HepG2 (cell line): ENCODE measurements at regions not wholly inside any gene's neighbourhood (a gene's known extent, or its start where the extent isn't known, plus 50 kb on each side); places are given as distances from the start of the nearest gene placed in this dataset.

ENCODE experiments used
- ATAC-seq: fragments of 200-7000 bp; cut with Tn5 transposase; 3 replicates; pipeline ENCODE4 v1.9.1; 2020; ENCODE audit warnings: mild to moderate bottlenecking, moderate library complexity
- BruUV-seq: library from RNA; stranded (reverse); fragments of 400-500 nt; replicated peaks from 2 replicates; lab custom pipeline; 2021; lab: Mats Ljungman, UMichigan
- CTCF ChIA-PET: fragments of 300-600 bp; formaldehyde crosslinking; extraction: SDS; loops from one replicate; lab custom pipeline; 2021; ENCODE audit warnings: low total read pairs, inconsistent platforms, low intra/inter-chr PET ratio; lab: Yijun Ruan, JAX
- POLR2A ChIA-PET: fragments of 350-600 bp; sonication (Branson Sonifier 250); formaldehyde crosslinking; loops from one replicate; lab custom pipeline; 2020; ENCODE audit warnings: antibody characterized with exemption, inconsistent platforms; lab: Yijun Ruan, JAX
- DNase-seq: peaks from one replicate; pipeline ENCODE4 v3.0.0-alpha.2; 2015; ENCODE audit warnings: low spot score
- FAIRE-seq: peaks from 3 replicates; lab custom pipeline; 2011; peaks lifted over from hg19 to GRCh38; lab: Jason Lieb, UNC
- H2AFZ ChIP-seq: one replicate; pipeline ENCODE4 v1.6.1; 2011; ENCODE audit warnings: low read length, inconsistent platforms
- H3K27ac ChIP-seq: fragments of 300-600 bp; 3 replicates; pipeline ENCODE4 v1.8.0; 2011; ENCODE audit warnings: mixed run types, mild to moderate bottlenecking, mixed read lengths, low read length, inconsistent platforms; ENCODE audit not compliant: insufficient read depth; ENCODE audit errors: extremely low read length
- H3K27me3 ChIP-seq, 2 experiments: fragments of 200-600 bp in 1 of 2; 2 replicates in 1 of 2; 3 replicates in 1 of 2; pipeline versions ENCODE4 v1.6.0 to v1.8.0; 2011; ENCODE audit warnings: low read length in 2 of 2, mild to moderate bottlenecking in 2 of 2, moderate library complexity in 2 of 2, inconsistent platforms in 1 of 2; ENCODE audit not compliant: insufficient read depth in 2 of 2, control insufficient read depth in 1 of 2
- H3K36me3 ChIP-seq, 2 experiments: fragments of 200-600 bp in 1 of 2; replicated peaks in 1 of 2; 2 replicates in 1 of 2; 3 replicates in 1 of 2; pipeline versions ENCODE4 v1.5.1 to v1.8.0; 2011; ENCODE audit warnings: low read length in 2 of 2, inconsistent platforms in 1 of 2; ENCODE audit not compliant: insufficient read depth in 2 of 2, control insufficient read depth in 1 of 2
- H3K4me1 ChIP-seq: 2 replicates; pipeline ENCODE4 v1.5.1; 2012; ENCODE audit warnings: low read length, inconsistent platforms; ENCODE audit not compliant: insufficient read depth
- H3K4me2 ChIP-seq: 2 replicates; pipeline ENCODE4 v1.6.0; 2011; ENCODE audit warnings: low read depth, low read length, inconsistent platforms
- H3K4me3 ChIP-seq, 3 experiments: fragments of 200-600 bp in 1 of 3; sonication (generic), shearing (Covaris generic) in 1 of 3; replicated peaks in 1 of 3; 2 replicates each; pipeline ENCODE4 v1.5.1; 2011 to 2016; ENCODE audit warnings: low read length in 3 of 3, inconsistent platforms in 2 of 3, low read depth in 2 of 3, mild to moderate bottlenecking in 2 of 3, control low read depth in 1 of 3, mixed read lengths in 1 of 3; ENCODE audit not compliant: insufficient read depth in 1 of 3
- H3K79me2 ChIP-seq: one replicate; pipeline ENCODE4 v1.6.1; 2011; ENCODE audit warnings: low read length, inconsistent platforms; ENCODE audit not compliant: insufficient read depth
- H3K9ac ChIP-seq: 2 replicates; pipeline ENCODE4 v1.6.0; 2011; ENCODE audit warnings: mild to moderate bottlenecking, low read depth, low read length, inconsistent platforms; ENCODE audit not compliant: insufficient read depth
- H3K9me3 ChIP-seq: 2 replicates; pipeline ENCODE4 v1.5.1; 2012; ENCODE audit warnings: mild to moderate bottlenecking, low read length
- H4K20me1 ChIP-seq: 2 replicates; pipeline ENCODE4 v1.6.0; 2011; ENCODE audit warnings: inconsistent platforms, mild to moderate bottlenecking, low read length, moderate library complexity; ENCODE audit not compliant: insufficient read depth
- CC2D1A ChIP-seq: sonication (generic); formaldehyde crosslinking; IDR thresholded peaks from 2 replicates; pipeline ENCODE4 v1.8.1; 2023; ENCODE audit warnings: mild to moderate bottlenecking, missing genetic modification reagents
- ELF3 ChIP-seq: IDR thresholded peaks from 2 replicates; pipeline ENCODE4 v1.6.1; 2016; ENCODE audit warnings: missing genetic modification reagents, missing compliant biosample characterization
- GLMP ChIP-seq: sonication (generic); formaldehyde crosslinking; IDR thresholded peaks from 2 replicates; pipeline ENCODE4 v1.9.0; 2021; ENCODE audit warnings: missing genetic modification reagents, mild to moderate bottlenecking, borderline replicate concordance
- HNRNPK ChIP-seq: fragments of 200-400 bp; formaldehyde crosslinking; IDR thresholded peaks from 2 replicates; pipeline ENCODE4 v1.6.1; 2018; ENCODE audit warnings: low read length, low read depth, moderate library complexity, mild to moderate bottlenecking; ENCODE audit not compliant: poor library complexity, severe bottlenecking
- RXRB ChIP-seq: IDR thresholded peaks from 2 replicates; pipeline ENCODE4 v1.6.1; 2016; ENCODE audit warnings: borderline replicate concordance, missing genetic modification reagents, missing compliant biosample characterization
- SRY ChIP-seq: sonication (generic); formaldehyde crosslinking; IDR thresholded peaks from 2 replicates; pipeline ENCODE4 v1.8.0; 2022; ENCODE audit warnings: mild to moderate bottlenecking, missing genetic modification reagents
- ZNF550 ChIP-seq: sonication (generic); formaldehyde crosslinking; IDR thresholded peaks from 2 replicates; pipeline ENCODE4 v1.4.0; 2020; ENCODE audit warnings: mild to moderate bottlenecking, missing genetic modification reagents, borderline replicate concordance
- ZNF562 ChIP-seq: sonication (generic); formaldehyde crosslinking; IDR thresholded peaks from 2 replicates; pipeline ENCODE4 v1.8.0; 2022; ENCODE audit warnings: missing genetic modification reagents, borderline replicate concordance
- ZNF7 ChIP-seq: IDR thresholded peaks from 2 replicates; pipeline ENCODE4 v1.6.1; 2016; ENCODE audit warnings: missing biosample characterization, missing genetic modification reagents
- ZNF788 ChIP-seq: sonication (generic); formaldehyde crosslinking; IDR thresholded peaks from 2 replicates; pipeline ENCODE4 v1.5.0; 2020; ENCODE audit warnings: mild to moderate bottlenecking, missing genetic modification reagents, borderline replicate concordance
- WGBS: methylation state at CpG from one replicate; pipeline ENCODE4 v1.1.6; 2017; ENCODE audit warnings: low lambda C conversion rate; 5-methylcytosine and 5-hydroxymethylcytosine counted together
- in situ Hi-C: cut with HindIII; loops from 2 replicates; pipeline ENCODE4 v1.10.0; 2017; ENCODE audit warnings: low pct_unique_long_range_greater_than_20kb; ENCODE audit not compliant: extremely low pct_ligation_motif_present
- intact Hi-C: fragments of 100-400 bp; cut with micrococcal nuclease; formaldehyde crosslinking; loops from one replicate; pipeline ENCODE4 v1.10.0; 2022; ENCODE audit not compliant: unreplicated experiment

- no TSS peak for BruUV-seq
- TF ChIP-seq ZNF7 (CRISPR knock-in tag): no peak
- no peak for TF ChIP-seq RXRB (CRISPR knock-in tag)
- no peak for TF ChIP-seq ZNF562 (CRISPR knock-in tag)
- TF ChIP-seq CC2D1A (CRISPR knock-in tag): no peak
- no peak for TF ChIP-seq GLMP (CRISPR knock-in tag)
- TF ChIP-seq ELF3 (CRISPR knock-in tag): no peak
- no peak for TF ChIP-seq ZNF788 (CRISPR knock-in tag)
- TF ChIP-seq HNRNPK: no peak
- no peak for TF ChIP-seq ZNF550 (CRISPR knock-in tag)
- TF ChIP-seq SRY: no peak
- Histone ChIP-seq H3K79me2 (no peaks in the 10 kb centered on the region), H3K9me3 (no peaks in the 10 kb centered on the region), H3K4me2 (no peak overlapping the region), H3K27me3 (peaks cover 0 to 9% of the 10 kb centered on the region in 2 experiments; a peak in 2 of 5 replicates), H3K27ac (no peak overlapping the region), H3K36me3 (no peaks in the 10 kb centered on the region), H3K4me3 (no peak overlapping the region), H2AFZ (no peak overlapping the region), H3K9ac (no peak overlapping the region), H4K20me1 (no peaks in the 10 kb centered on the region), H3K4me1 (no peaks in the 10 kb centered on the region)
- 52% methylated on average over 3 of the region's 3 CpGs for WGBS
- no peak for DNase-seq
- CTCF ChIA-PET: no interaction called here
- intact Hi-C loops (no loop called here), in situ Hi-C loops (no loop called here)
- POLR2A ChIA-PET: no interaction called here
- FAIRE-seq: no peak
- ATAC-seq: no peak
Measured at GRCh38 chr2:238750212-238750904, 97.5 kb upstream of the TWIST2 start.
